Stimulated activated CD4-positive, alpha-beta T cell treated with anti-CD3 and anti-CD28 coated beads, Interleukin-1b, Interleukin-23, amount 100 ng/mL, for 4 hours (primary cell): ENCODE measurements at regions not wholly inside any gene's neighbourhood (a gene's known extent, or its start where the extent isn't known, plus 50 kb on each side); places are given as distances from the start of the nearest gene placed in this dataset.

Experiments used
- DNase-seq, 2 donors: peaks; one replicate each; pipeline ENCODE4 v3.0.0-alpha.2; 2020; ENCODE audit warnings: low read depth in 2 of 2

GRCh38 chr18:25814841-25815458, 275.5 kb downstream of the SS18 start:
- no peak for DNase-seq

- DNase-seq: no peak
These were observed 277.3 kb downstream of the SS18 start for GRCh38 chr18:25813110-25813509.

DNA sequence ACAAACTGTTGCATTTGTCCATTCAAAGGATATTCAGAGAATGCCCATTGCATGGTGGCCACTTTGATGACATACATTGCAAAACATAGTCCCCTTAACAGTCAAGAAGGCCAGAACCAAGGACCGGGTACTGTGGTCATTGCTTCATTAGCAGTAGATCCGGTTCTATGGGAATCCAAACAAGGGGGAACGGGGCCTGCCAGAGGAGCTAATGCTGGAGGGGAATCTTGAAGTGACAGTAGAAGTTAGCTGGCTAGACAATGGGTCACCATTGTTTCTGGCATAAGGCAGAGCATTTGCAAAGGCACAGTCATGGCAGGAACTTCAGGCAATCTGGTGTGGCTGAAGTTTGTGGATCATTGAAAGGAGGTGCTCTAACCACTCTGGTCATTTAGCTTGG, 279.7 kb downstream of the SS18 start:
- DNase-seq: no peak

DNA sequence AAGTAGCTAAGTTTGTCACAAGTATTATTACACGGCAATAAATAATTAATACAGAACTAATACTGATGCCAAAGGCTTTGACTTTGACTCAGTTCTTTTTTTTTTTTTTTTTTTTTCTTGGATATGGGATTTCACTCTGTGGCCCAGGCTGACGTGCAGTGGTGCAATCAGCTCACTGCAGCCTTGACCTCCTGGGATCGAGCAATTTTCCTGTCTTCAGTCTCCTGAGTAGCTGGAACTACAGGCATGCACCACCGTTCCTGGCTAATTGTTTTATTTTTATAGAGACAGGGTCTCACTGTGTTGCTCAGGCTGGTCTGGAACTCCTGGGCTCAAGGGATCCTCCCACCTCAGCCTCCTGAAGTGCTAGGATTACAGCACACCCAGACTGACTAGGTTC, 284.5 kb downstream of the SS18 start:
- DNase-seq: no peak

DNA sequence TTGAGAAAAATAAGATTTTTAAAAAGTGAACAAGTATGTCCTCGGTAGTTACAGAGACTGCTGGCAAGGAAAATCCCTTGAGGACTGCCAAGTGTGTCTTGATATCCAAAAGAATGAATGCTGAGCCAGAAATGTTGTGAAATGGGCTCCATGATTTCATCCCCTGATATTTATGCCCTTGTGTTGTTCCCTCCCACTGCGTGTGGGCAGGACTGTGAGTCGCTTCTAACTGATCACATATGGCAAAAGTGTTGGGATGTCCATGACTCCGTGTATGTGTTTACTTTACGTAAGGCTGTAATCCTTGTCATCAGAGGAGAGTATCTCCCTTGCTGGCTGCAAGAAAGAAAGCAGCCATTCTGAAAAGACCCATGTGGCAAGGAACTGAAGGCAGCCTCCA, 285.1 kb downstream of the SS18 start:
- no peak for DNase-seq

GRCh38 chr18:25799231-25799630, 291.2 kb downstream of the SS18 start:
- no peak for DNase-seq

DNA sequence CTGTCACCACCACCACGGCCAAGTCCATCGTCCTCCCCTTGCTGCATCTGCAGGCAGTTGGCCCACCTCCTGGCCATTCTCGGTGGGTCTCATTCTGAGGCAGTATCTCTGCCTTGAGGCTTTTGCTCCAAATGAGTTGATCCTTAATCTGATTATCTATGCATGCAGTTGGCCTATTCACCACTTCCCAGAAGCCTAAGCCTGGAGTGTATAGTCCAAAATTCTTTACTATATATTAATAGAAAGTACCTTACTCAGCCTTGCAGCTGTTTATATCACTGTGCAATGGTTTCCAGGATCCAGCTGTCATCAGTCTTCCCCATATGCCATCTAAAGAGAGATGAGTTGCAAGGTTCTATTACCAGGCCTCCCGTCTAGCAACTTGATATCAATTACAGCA, 292.4 kb downstream of the SS18 start:
- DNase-seq: no peak

DNA sequence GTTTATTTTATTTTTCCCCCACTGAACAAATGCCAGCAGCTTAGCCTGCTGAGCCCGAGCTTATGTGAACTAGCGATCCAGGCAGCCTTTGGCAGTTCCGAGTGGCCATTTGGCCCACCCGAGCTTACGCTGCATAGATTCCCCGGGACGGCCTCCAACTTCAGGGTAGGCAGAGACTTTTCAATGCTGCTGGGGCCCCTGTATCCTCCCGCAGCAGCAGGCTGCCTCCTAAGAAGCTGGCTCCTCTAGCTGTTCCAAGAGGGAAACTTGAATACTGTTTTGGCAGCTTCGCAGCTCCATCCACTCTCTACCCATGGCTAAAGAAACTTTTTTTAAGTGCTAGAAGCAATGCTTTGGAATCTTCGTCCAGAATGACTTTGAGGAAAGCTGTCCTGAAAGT, 295.2 kb downstream of the SS18 start:
- DNase-seq: no peak

DNA sequence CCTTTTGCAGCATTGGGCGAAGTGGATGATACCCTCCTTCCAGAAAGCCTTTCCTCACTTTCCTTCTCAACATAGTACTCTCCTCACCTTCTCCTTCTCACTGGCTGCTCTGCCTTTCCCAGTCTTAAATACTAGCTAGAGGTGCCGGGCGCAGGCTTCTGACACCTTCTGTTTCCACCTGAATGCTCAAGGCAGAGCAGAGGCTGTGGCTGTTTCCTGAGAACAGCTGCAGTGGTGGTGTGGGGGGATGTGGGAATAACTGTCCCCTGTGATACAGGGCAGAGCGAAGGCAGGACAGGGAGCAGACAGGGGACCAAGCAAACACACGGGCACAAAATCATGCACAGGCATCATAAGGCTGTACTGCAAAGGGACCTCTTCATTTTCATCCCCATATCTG, 303.1 kb downstream of the SS18 start:
- no peak for DNase-seq

DNA sequence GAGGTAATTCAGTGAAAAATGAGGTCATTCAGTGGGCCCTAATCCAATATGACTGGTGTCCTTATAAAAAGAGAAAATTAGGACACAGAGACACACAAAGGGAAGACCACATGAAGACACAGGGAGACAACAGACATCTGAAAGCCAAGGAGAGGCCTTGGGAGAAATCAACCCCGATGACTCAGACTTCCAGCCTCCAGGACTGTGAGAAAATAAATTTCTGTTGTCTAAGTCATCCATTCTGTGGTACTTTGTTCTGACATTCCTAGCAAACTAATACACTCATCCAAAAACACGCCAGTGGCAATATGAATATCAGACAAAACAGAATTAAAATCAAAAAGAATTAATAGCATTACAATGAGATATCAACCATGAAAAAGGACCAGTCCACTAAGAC, 303.7 kb downstream of the SS18 start:
- DNase-seq: no peak

GRCh38 chr18:25780105-25780504, 310.3 kb downstream of the SS18 start:
- no peak for DNase-seq

GRCh38 chr18:25771796-25772195, 318.6 kb downstream of the SS18 start:
- DNase-seq: no peak

- no peak for DNase-seq
These were observed 325.6 kb downstream of the SS18 start for GRCh38 chr18:25764777-25765176.

- no peak for DNase-seq
These were observed 331.3 kb downstream of the SS18 start for GRCh38 chr18:25759111-25759510.

DNA sequence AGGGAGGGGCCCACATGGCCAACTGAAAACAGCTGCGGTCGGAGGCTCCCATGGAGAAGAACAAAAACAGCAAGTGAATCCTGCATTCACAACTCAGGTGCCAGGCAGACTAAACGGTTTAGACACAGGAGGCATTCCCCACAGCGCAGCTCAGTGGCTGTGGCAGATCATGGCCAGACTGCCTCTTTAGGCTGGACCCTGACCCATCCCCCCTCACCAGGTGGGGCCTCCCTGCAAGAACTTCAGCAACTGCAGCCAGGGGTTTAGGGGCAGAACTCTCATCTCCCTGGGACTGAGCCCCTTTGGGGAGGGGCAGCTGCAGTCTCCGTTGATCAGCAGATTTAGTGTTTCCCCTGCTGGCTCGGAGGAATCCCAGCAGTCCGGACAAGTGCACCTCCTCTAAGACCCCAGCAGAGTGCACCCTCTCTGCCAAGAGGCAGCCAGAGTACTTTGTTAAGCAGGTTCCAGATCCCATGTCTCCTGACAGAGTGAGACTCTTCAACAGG, 346.7 kb downstream of the SS18 start:
- no peak for DNase-seq

GRCh38 chr18:25739376-25739775, 351.0 kb downstream of the SS18 start:
- no peak for DNase-seq

- DNase-seq: no peak
These were observed 352.6 kb downstream of the SS18 start for GRCh38 chr18:25737710-25738311.

DNA sequence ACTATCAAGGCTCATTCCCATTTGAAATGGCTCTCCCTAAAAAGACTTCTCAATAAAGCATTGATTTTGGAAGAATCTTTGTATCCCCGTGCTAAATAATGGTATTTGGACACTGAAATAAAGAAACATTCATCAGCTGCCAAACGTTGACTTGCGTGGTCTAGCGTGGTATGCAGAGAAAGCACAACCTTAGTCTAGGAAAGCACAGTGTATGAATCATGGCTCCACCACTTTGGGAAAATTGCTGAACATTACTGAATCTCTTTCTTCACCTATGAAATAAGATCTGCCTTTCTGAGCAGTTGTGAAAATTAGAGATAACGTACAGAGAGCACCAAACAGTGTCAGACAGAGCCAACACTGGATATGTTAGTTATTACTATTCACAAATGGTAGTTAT, 353.9 kb downstream of the SS18 start:
- no peak for DNase-seq

GRCh38 chr18:25735459-25735858, 355.0 kb downstream of the SS18 start:
- no peak for DNase-seq

DNA sequence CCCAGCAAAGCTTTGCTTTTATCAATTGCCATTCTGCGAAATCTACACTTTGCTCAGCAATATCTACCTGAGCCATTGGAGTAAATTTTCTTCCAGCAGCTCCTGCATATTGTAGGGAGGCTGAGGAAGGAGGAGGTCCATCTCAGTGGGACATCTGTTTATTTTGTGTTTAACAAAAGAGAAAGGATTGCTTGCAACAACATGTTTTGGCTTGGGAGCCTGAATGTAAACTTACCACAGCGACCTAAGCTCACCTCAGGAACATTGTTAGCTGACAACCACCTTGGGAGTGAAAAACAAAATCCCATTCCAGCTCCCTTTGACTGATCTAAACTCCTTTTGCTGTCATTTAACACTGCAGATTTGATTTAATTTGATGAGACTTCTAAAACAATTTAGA, 356.1 kb downstream of the SS18 start:
- DNase-seq: no peak

GRCh38 chr18:25732862-25733261, 357.6 kb downstream of the SS18 start:
- no peak for DNase-seq

DNA sequence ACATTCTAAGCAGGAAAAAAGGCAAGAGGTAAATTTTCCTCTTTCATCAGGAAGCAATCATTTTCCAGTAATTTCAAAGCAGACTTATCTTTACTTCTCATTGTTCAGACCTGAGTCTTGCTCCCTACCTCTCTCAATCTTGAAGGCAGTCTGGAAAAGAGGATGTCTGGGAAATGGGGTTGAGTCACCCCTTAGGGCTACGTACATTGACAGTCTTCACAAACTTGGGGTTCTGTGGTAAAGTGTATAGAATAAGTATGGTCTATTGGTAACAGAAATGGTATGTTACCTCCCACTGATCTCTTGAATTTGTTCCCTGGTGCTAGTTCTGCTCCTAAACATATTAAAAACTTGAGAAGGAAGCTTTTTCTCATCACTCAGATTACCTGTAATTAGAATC, 361.3 kb downstream of the SS18 start:
- no peak for DNase-seq

DNA sequence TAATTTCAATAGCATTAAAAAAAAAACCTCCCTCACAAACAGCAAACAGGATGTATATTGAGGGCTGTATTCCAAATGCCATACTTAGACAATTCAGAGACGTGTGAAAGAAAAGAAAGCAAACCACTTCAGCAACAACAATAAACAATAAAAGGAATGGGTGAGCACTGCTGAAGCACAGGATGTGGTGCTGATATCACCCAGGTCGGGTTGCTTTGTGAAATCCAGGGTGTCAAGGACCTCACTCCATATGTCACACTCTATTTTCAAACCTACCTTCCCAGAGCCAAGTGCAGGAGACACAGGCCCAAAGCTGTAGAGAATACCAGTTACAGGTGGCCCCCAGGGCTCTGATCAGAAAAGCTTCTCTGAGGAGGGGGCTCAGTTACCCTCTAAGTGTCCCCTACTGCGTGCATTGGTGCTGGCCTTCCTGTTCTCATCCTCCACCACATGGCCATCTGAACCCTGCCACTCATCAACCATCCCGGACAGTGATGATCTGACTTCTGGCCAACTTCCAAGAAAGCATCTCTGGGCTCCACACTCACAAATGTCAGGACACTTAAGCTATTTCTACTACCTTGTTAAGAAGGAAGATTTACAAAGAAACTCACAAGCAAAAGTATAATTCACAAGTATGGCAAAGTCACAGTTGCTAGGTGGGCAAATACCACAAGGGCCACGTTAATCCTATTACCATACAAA, 363.0 kb downstream of the SS18 start:
- no peak for DNase-seq
